GM12878 (cell line): ENCODE measurements at regions not wholly inside any gene's neighbourhood (a gene's known extent, or its start where the extent isn't known, plus 50 kb on each side); places are given as distances from the start of the nearest gene placed in this dataset.
"Not testable (repeated sequence)": the region's sequence is repeated elsewhere in the genome, so short reads cannot be mapped to it uniquely, and the experiment has no call there.

Experiments
- ATAC-seq: fragments of 200-7000 bp; cut with Tn5 transposase; 3 replicates; pipeline ENCODE4 v1.9.1; 2020; ENCODE audit warnings: mild to moderate bottlenecking, moderate library complexity
- BruUV-seq: library from RNA; stranded (reverse); fragments of 400-500 nt; replicated peaks from 2 replicates; lab custom pipeline; 2021; lab: Mats Ljungman, UMichigan
- CTCF ChIA-PET: fragments of 300-600 bp; sonication (Branson Sonifier 250); formaldehyde crosslinking; extraction: SDS; loops from one replicate; lab custom pipeline; 2021; ENCODE audit warnings: inconsistent platforms; lab: Yijun Ruan, JAX
- POLR2A ChIA-PET: fragments of 350-600 bp; formaldehyde crosslinking; extraction: SDS; loops from one replicate; lab custom pipeline; 2021; ENCODE audit warnings: inconsistent platforms; lab: Charles Lee
- RAD21 ChIA-PET: fragments of 300-600 bp; sonication (Branson Sonifier 250); formaldehyde crosslinking; loops from one replicate; lab custom pipeline; 2023; ENCODE audit warnings: antibody characterized with exemption; ENCODE audit not compliant: unreplicated experiment; lab: Charles Lee
- SMC1A ChIA-PET: fragments of 300-600 bp; sonication (Branson Sonifier 250); formaldehyde crosslinking; loops from one replicate; lab custom pipeline; 2023; ENCODE audit not compliant: unreplicated experiment, uncharacterized antibody; lab: Charles Lee
- DNase-seq: peaks from one replicate; pipeline ENCODE4 v3.0.0-alpha.2; 2011; ENCODE audit warnings: low read depth, low spot score
- FAIRE-seq: peaks from 3 replicates; lab custom pipeline; 2011; peaks lifted over from hg19 to GRCh38; lab: Jason Lieb, UNC
- H2AFZ ChIP-seq: 2 replicates; pipeline ENCODE4 v1.6.0; 2011; ENCODE audit warnings: low read depth, low read length, control low read depth; ENCODE audit not compliant: control insufficient read depth
- H3K27ac ChIP-seq: 2 replicates; pipeline ENCODE4 v1.5.1; 2011; ENCODE audit warnings: control low read depth; ENCODE audit not compliant: control insufficient read depth, insufficient read depth
- H3K27me3 ChIP-seq, 2 experiments: replicated peaks in 1 of 2; 2 replicates each; pipeline versions ENCODE4 v1.6.0 to v1.6.1; 2011; ENCODE audit warnings: low read length in 1 of 2; ENCODE audit not compliant: control insufficient read depth in 2 of 2, insufficient read depth in 2 of 2
- H3K36me3 ChIP-seq, 2 experiments: 2 replicates each; pipeline ENCODE4 v1.5.1; 2011; ENCODE audit warnings: low read length in 1 of 2; ENCODE audit not compliant: control insufficient read depth in 2 of 2, insufficient read depth in 2 of 2
- H3K4me1 ChIP-seq: 2 replicates; pipeline ENCODE4 v1.6.1; 2011; ENCODE audit warnings: mild to moderate bottlenecking, low read length, moderate library complexity, mixed read lengths; ENCODE audit not compliant: control insufficient read depth, insufficient read depth
- H3K4me2 ChIP-seq: 2 replicates; pipeline ENCODE4 v1.6.0; 2011; ENCODE audit warnings: control low read depth; ENCODE audit not compliant: control insufficient read depth, insufficient read depth
- H3K4me3 ChIP-seq: fragments of 200-600 bp; sonication (generic); 2 replicates; pipeline ENCODE4 v1.5.1; 2016
- H3K79me2 ChIP-seq: 2 replicates; pipeline ENCODE4 v1.6.0; 2011; ENCODE audit warnings: low read length; ENCODE audit not compliant: control insufficient read depth, insufficient read depth
- H3K9ac ChIP-seq: 2 replicates; pipeline ENCODE4 v1.8.0; 2011; ENCODE audit warnings: low read length, control low read depth, mixed read lengths; ENCODE audit not compliant: control insufficient read depth, insufficient read depth
- H3K9me3 ChIP-seq: replicated peaks from 3 replicates; pipeline ENCODE4 v1.5.1; 2011; ENCODE audit warnings: mild to moderate bottlenecking, low read length; ENCODE audit not compliant: control insufficient read depth, insufficient read depth
- H4K20me1 ChIP-seq: 2 replicates; pipeline ENCODE4 v1.6.0; 2011; ENCODE audit not compliant: control insufficient read depth, insufficient read depth
- ATF7 ChIP-seq: fragments of 450-650 bp; IDR thresholded peaks from 2 replicates; pipeline ENCODE4 v1.6.1; 2016; ENCODE audit warnings: low read depth, mild to moderate bottlenecking
- HCFC1 ChIP-seq: fragments of 150-350 bp; IDR thresholded peaks from 2 replicates; pipeline ENCODE4 v1.6.1; 2014; ENCODE audit warnings: low read length
- HDGF ChIP-seq: fragments of 450-650 bp; IDR thresholded peaks from 2 replicates; pipeline ENCODE4 v1.6.1; 2016; ENCODE audit warnings: antibody characterized with exemption
- MEF2B ChIP-seq: fragments of 450-650 bp; IDR thresholded peaks from 2 replicates; pipeline ENCODE4 v1.6.1; 2018; ENCODE audit warnings: mild to moderate bottlenecking, moderate library complexity; ENCODE audit not compliant: partially characterized antibody, poor library complexity, severe bottlenecking
- MTA3 ChIP-seq: IDR thresholded peaks from 2 replicates; pipeline ENCODE4 v1.6.1; 2012; ENCODE audit warnings: low read length, inconsistent platforms, borderline replicate concordance
- MYC ChIP-seq: IDR thresholded peaks from 2 replicates; pipeline ENCODE4 v1.6.1; 2011; ENCODE audit warnings: mild to moderate bottlenecking, low read length, moderate library complexity, inconsistent platforms; ENCODE audit not compliant: insufficient read depth, insufficient replicate concordance, insufficient read length, severe bottlenecking
- NR2C1 ChIP-seq: fragments of 450-650 bp; IDR thresholded peaks from 2 replicates; pipeline ENCODE4 v1.6.1; 2017; ENCODE audit warnings: antibody characterized with exemption, mild to moderate bottlenecking, moderate library complexity
- SIX5 ChIP-seq: IDR thresholded peaks from 2 replicates; pipeline ENCODE4 v1.6.1; 2011; ENCODE audit warnings: mild to moderate bottlenecking, low read depth, low read length, moderate library complexity; ENCODE audit not compliant: severe bottlenecking
- YY1 ChIP-seq: IDR thresholded peaks from 2 replicates; pipeline ENCODE4 v1.6.1; 2011; ENCODE audit warnings: low read depth, mild to moderate bottlenecking, low read length
- WGBS: methylation state at CpG from one replicate; pipeline ENCODE4 v1.1.6; 2016; ENCODE audit warnings: low lambda C conversion rate; ENCODE audit not compliant: insufficient replicate concordance, insufficient coverage; ENCODE audit errors: missing lambda C conversion rate; 5-methylcytosine and 5-hydroxymethylcytosine counted together
- in situ Hi-C: fragments of 300-500 bp; cut with MboI; formaldehyde crosslinking; loops from 9 replicates; pipeline ENCODE4 v1.14.3; 2018; ENCODE audit warnings: mixed read lengths
- intact Hi-C: fragments of 100-400 bp; cut with micrococcal nuclease; formaldehyde crosslinking; loops from one replicate; pipeline ENCODE4 v1.14.2; 2022; ENCODE audit not compliant: unreplicated experiment

DNA sequence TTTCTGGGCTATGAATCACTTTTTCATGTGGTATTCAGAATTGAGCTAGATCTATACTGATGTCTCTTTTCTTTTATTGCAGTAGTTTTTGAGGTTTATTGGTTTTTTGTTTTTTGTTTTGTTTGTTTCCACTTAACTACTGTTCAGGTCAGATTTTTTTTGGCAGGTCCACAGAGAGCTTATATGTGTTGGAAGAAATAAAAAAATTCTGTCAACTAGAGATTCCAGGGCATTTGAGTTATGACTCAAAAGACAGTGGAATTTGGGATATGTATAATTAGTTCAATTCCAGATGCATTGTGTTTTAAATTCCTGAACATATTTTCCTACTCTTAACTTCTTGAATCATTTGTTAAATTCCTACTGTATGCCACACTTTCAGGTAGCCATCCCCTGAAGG lies 727.2 kb downstream of the SI start:
- FAIRE-seq = no peak
- TF ChIP-seq MYC (no peak), SIX5 (no peak), YY1 (no peak), HDGF (no peak), NR2C1 (no peak), MEF2B (no peak), MTA3 (no peak), ATF7 (no peak), HCFC1 (no peak)
- Histone ChIP-seq H2AFZ (no peak overlapping the region), H3K4me2 (no peak overlapping the region), H3K4me1 (no peaks in the 10 kb centered on the region), H4K20me1 (no peaks in the 10 kb centered on the region), H3K9ac (no peak overlapping the region), H3K27ac (no peak overlapping the region), H3K27me3 (no peaks in the 10 kb centered on the region), H3K36me3 (no peaks in the 10 kb centered on the region), H3K4me3 (no peak overlapping the region), H3K9me3 (no peaks in the 10 kb centered on the region), H3K79me2 (no peaks in the 10 kb centered on the region)
- RAD21 ChIA-PET = no interaction called here
- no peak for ATAC-seq
- SMC1A ChIA-PET = interaction anchor here (0.7 kb wide), 1 partner anchor 88 kb away, joined by 3 read pairs; no protein-coding TSS in a partner anchor
- intact Hi-C loops (no loop called here), in situ Hi-C loops (no loop called here)
- POLR2A ChIA-PET = no interaction called here
- no TSS peak for BruUV-seq
- DNase-seq = no peak
- CTCF ChIA-PET = no interaction called here

DNA sequence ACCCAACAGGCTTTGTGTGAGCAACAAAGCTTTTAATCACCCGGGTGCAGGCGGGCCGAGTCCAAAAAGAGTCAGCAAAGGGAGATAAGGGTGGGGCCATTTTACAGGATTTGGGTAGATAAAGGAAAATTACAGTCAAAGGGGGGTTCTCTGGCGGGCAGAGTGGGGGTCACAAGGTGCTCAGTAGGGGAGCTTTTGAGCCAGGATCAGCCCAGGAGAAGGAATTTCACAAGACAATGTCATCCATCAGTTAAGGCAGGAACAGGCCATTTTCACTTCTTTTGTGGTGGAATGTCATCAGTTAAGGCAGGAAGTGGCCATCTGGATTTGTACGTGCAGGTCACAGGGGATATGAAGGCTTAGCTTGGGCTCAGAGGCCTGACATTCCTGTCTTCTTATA lies 736.1 kb downstream of the SI start:
- intact Hi-C loops, SMC1A ChIA-PET, H3K27ac ChIP-seq, H3K4me2 ChIP-seq, ATAC-seq, H3K79me2 ChIP-seq, H2AFZ ChIP-seq, FAIRE-seq, DNase-seq, H4K20me1 ChIP-seq, H3K9me3 ChIP-seq, H3K4me3 ChIP-seq, H3K36me3 ChIP-seq, CTCF ChIA-PET, H3K4me1 ChIP-seq, RAD21 ChIA-PET, in situ Hi-C loops, POLR2A ChIA-PET, H3K27me3 ChIP-seq, H3K9ac ChIP-seq, BruUV-seq: not testable (repeated sequence)
- WGBS = 49% methylated on average over 5 of the region's 5 CpGs
